ENCODE measurements at regions not wholly inside any gene's neighbourhood (a gene's known extent, or its start where the extent isn't known, plus 50 kb on each side); places are given as distances from the start of the nearest gene placed in this dataset.

GRCh38 chr9:126207256-126207655, 119.4 kb upstream of the MVB12B start:
- DNase-seq (ENCODE audit: low read depth in 6 of 9, low spot score in 9 of 9) = no peak
- no peak overlapping the region for H3K4me3 ChIP-seq (ENCODE audit: low read length in 2 of 2)
- no peaks in the 10 kb centered on the region for H3K9me3 ChIP-seq (ENCODE audit: control insufficient read depth in 2 of 2, insufficient read depth in 1 of 2, low read length in 1 of 2)
- WGBS = 96% methylated on average over 5 of the region's 5 CpGs
- no peaks in the 10 kb centered on the region for H3K4me1 ChIP-seq (ENCODE audit: control insufficient read depth in 2 of 2, insufficient read depth in 2 of 2, low read length in 2 of 2)
- no peaks in the 10 kb centered on the region for H3K36me3 ChIP-seq (ENCODE audit: control insufficient read depth in 2 of 2, insufficient read depth in 2 of 2, low read length in 1 of 2)
- H3K27me3 ChIP-seq (ENCODE audit: control insufficient read depth in 2 of 2, insufficient read depth in 1 of 2, low read length in 1 of 2) = peaks cover 0 to 11% of the 10 kb centered on the region in 2 donors
- H3K27ac ChIP-seq (ENCODE audit: low read depth in 1 of 2, low read length in 1 of 2) = no peak overlapping the region

DNA sequence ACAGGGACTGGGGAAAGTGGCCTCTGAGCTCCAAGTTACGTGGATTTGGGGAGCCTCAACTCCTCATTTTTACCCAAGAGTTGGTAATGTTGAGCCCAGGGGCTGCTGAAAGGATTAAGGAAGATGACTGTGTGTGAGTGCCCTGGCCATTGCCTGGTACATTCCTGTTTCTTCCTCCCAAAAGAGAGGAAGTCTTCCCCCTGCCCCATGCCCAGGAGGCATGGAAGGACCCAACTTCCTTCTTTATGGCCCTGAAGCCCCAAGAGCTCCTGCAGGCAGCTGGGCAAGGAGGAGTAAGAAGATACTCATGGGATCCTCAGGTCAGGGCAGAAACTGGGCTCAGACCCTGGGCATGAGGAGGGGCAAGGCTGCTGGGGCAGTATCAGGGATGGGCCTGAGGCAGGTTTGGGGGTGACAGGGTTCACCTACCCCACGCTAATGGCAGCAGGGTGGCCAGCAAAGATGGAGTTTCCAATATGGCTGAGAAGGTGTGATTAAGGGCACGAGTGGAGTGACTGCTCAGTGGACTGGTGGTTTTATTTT, 118.3 kb upstream of the MVB12B start:
- H3K4me3 ChIP-seq (ENCODE audit: low read length in 2 of 2) = no peak overlapping the region
- no peaks in the 10 kb centered on the region for H3K36me3 ChIP-seq (ENCODE audit: control insufficient read depth in 2 of 2, insufficient read depth in 2 of 2, low read length in 1 of 2)
- peaks cover 0 to 11% of the 10 kb centered on the region in 2 donors for H3K27me3 ChIP-seq (ENCODE audit: control insufficient read depth in 2 of 2, insufficient read depth in 1 of 2, low read length in 1 of 2)
- 89% methylated on average over 3 of the region's 3 CpGs for WGBS
- no peaks in the 10 kb centered on the region for H3K4me1 ChIP-seq (ENCODE audit: control insufficient read depth in 2 of 2, insufficient read depth in 2 of 2, low read length in 2 of 2)
- no peak for DNase-seq (ENCODE audit: low read depth in 6 of 9, low spot score in 9 of 9)
- no peaks in the 10 kb centered on the region for H3K9me3 ChIP-seq (ENCODE audit: control insufficient read depth in 2 of 2, insufficient read depth in 1 of 2, low read length in 1 of 2)
- H3K27ac ChIP-seq (ENCODE audit: low read depth in 1 of 2, low read length in 1 of 2) = no peak overlapping the region

- no peak for DNase-seq (ENCODE audit: low read depth in 6 of 9, low spot score in 9 of 9)
- no peaks in the 10 kb centered on the region for H3K9me3 ChIP-seq (ENCODE audit: control insufficient read depth in 2 of 2, insufficient read depth in 1 of 2, low read length in 1 of 2)
- no peak overlapping the region for H3K27ac ChIP-seq (ENCODE audit: low read depth in 1 of 2, low read length in 1 of 2)
- no peaks in the 10 kb centered on the region for H3K36me3 ChIP-seq (ENCODE audit: control insufficient read depth in 2 of 2, insufficient read depth in 2 of 2, low read length in 1 of 2)
- H3K27me3 ChIP-seq (ENCODE audit: control insufficient read depth in 2 of 2, insufficient read depth in 1 of 2, low read length in 1 of 2) = peaks cover 0 to 5% of the 10 kb centered on the region in 2 donors
- H3K4me1 ChIP-seq (ENCODE audit: control insufficient read depth in 2 of 2, insufficient read depth in 2 of 2, low read length in 2 of 2) = no peaks in the 10 kb centered on the region
- no peak overlapping the region for H3K4me3 ChIP-seq (ENCODE audit: low read length in 2 of 2)
- 93% methylated on average over 3 of the region's 3 CpGs for WGBS
Measured at GRCh38 chr9:126211441-126212074, 115.1 kb upstream of the MVB12B start.

- Histone ChIP-seq H3K4me1 (ENCODE audit: control insufficient read depth in 2 of 2, insufficient read depth in 2 of 2, low read length in 2 of 2) (no peaks in the 10 kb centered on the region), H3K9me3 (ENCODE audit: control insufficient read depth in 2 of 2, insufficient read depth in 1 of 2, low read length in 1 of 2) (peaks cover 0 to 3% of the 10 kb centered on the region in 2 donors), H3K36me3 (ENCODE audit: control insufficient read depth in 2 of 2, insufficient read depth in 2 of 2, low read length in 1 of 2) (no peaks in the 10 kb centered on the region), H3K27ac (ENCODE audit: low read depth in 1 of 2, low read length in 1 of 2) (no peak overlapping the region), H3K27me3 (ENCODE audit: control insufficient read depth in 2 of 2, insufficient read depth in 1 of 2, low read length in 1 of 2) (peaks cover 0 to 12% of the 10 kb centered on the region in 2 donors), H3K4me3 (ENCODE audit: low read length in 2 of 2) (no peak overlapping the region)
- no peak for DNase-seq (ENCODE audit: low read depth in 6 of 9, low spot score in 9 of 9)
- 95% methylated on average over 4 of the region's 4 CpGs for WGBS
Measured at GRCh38 chr9:126215486-126215885, 111.1 kb upstream of the MVB12B start.

- Histone ChIP-seq H3K27ac (ENCODE audit: low read depth in 1 of 2, low read length in 1 of 2) (no peak overlapping the region), H3K4me1 (ENCODE audit: control insufficient read depth in 2 of 2, insufficient read depth in 2 of 2, low read length in 2 of 2) (no peaks in the 10 kb centered on the region), H3K27me3 (ENCODE audit: control insufficient read depth in 2 of 2, insufficient read depth in 1 of 2, low read length in 1 of 2) (peaks cover 5 to 20% of the 10 kb centered on the region in 2 donors), H3K4me3 (ENCODE audit: low read length in 2 of 2) (no peak overlapping the region), H3K36me3 (ENCODE audit: control insufficient read depth in 2 of 2, insufficient read depth in 2 of 2, low read length in 1 of 2) (no peaks in the 10 kb centered on the region), H3K9me3 (ENCODE audit: control insufficient read depth in 2 of 2, insufficient read depth in 1 of 2, low read length in 1 of 2) (peaks cover 0 to 3% of the 10 kb centered on the region in 2 donors)
- no peak for DNase-seq (ENCODE audit: low read depth in 6 of 9, low spot score in 9 of 9)
- 43% methylated on average over 4 of the region's 4 CpGs for WGBS
Measured at GRCh38 chr9:126216826-126217225, 109.8 kb upstream of the MVB12B start.

DNA sequence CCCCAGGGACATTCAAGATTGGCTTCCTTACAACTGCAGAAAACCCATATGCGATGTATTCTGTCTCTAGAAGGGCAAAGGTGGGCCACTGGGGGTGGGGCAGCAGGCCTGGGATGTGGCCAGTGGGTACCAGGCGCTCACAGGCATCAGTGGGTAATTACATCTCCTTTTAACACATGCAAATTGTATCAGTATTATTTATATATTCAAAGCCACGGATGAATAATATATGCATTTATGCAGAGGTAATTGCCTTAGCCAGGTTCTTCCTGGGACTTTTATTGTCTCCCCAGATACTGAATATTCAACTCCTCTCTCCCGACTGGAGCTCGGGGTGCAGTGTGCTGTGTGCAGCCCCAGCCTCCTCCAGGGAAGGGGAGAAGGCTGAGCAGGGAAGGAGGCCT, 109.4 kb upstream of the MVB12B start:
- H3K36me3 ChIP-seq (ENCODE audit: control insufficient read depth in 2 of 2, insufficient read depth in 2 of 2, low read length in 1 of 2) = no peaks in the 10 kb centered on the region
- H3K4me1 ChIP-seq (ENCODE audit: control insufficient read depth in 2 of 2, insufficient read depth in 2 of 2, low read length in 2 of 2) = no peaks in the 10 kb centered on the region
- peaks cover 0 to 3% of the 10 kb centered on the region in 2 donors for H3K9me3 ChIP-seq (ENCODE audit: control insufficient read depth in 2 of 2, insufficient read depth in 1 of 2, low read length in 1 of 2)
- H3K27me3 ChIP-seq (ENCODE audit: control insufficient read depth in 2 of 2, insufficient read depth in 1 of 2, low read length in 1 of 2) = peaks cover 9 to 25% of the 10 kb centered on the region in 2 donors
- DNase-seq (ENCODE audit: low read depth in 6 of 9, low spot score in 9 of 9) = no peak
- 80% methylated on average over 5 of the region's 5 CpGs for WGBS
- no peak overlapping the region for H3K27ac ChIP-seq (ENCODE audit: low read depth in 1 of 2, low read length in 1 of 2)
- no peak overlapping the region for H3K4me3 ChIP-seq (ENCODE audit: low read length in 2 of 2)

GRCh38 chr9:126217797-126218196, 108.8 kb upstream of the MVB12B start:
- no peak overlapping the region for H3K4me3 ChIP-seq (ENCODE audit: low read length in 2 of 2)
- WGBS = 72% methylated on average over 7 of the region's 7 CpGs
- H3K4me1 ChIP-seq (ENCODE audit: control insufficient read depth in 2 of 2, insufficient read depth in 2 of 2, low read length in 2 of 2) = no peaks in the 10 kb centered on the region
- DNase-seq (ENCODE audit: low read depth in 6 of 9, low spot score in 9 of 9) = no peak
- H3K27me3 ChIP-seq (ENCODE audit: control insufficient read depth in 2 of 2, insufficient read depth in 1 of 2, low read length in 1 of 2) = peaks cover 14 to 30% of the 10 kb centered on the region in 2 donors
- peaks cover 0 to 3% of the 10 kb centered on the region in 2 donors for H3K9me3 ChIP-seq (ENCODE audit: control insufficient read depth in 2 of 2, insufficient read depth in 1 of 2, low read length in 1 of 2)
- H3K27ac ChIP-seq (ENCODE audit: low read depth in 1 of 2, low read length in 1 of 2) = no peak overlapping the region
- H3K36me3 ChIP-seq (ENCODE audit: control insufficient read depth in 2 of 2, insufficient read depth in 2 of 2, low read length in 1 of 2) = no peaks in the 10 kb centered on the region

DNA sequence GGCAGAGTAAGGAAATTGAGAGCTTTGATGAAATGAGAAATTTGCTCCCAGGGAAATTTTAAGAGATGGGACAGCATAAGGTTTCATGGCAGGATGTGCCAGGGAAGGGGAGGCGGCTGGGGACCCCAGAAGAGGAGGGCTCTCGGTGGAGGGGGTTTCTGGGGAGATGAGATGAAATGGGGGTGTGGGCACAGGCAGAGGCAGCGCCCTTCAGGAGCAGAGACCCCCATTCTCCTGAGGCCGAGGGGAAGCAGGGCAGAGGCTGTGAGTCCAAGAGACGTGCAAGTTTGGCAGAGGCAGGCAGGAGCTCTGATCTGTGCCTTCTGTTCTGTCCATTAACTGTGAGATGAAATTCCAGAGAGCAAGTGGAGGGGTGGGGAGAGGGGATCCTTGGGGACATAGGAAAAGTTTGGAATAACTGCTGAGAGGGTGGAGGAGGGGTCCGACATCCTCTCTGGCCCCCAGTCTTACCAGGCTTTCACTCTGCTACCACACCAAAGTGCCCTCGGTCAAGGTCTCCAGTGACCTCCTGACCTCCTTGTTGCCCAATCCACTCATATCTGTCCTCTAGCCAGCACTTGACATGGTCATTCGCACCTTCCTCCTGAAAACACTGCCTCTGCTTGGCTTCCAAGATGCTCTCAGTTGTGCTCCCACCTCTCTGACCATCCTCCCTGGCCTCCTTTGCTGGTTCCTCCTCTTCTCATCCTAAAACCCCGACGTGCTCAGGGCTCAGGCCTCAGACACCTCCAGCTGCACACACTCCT, 108.1 kb upstream of the MVB12B start:
- Histone ChIP-seq H3K4me3 (ENCODE audit: low read length in 2 of 2) (no peak overlapping the region), H3K4me1 (ENCODE audit: control insufficient read depth in 2 of 2, insufficient read depth in 2 of 2, low read length in 2 of 2) (no peaks in the 10 kb centered on the region), H3K27ac (ENCODE audit: low read depth in 1 of 2, low read length in 1 of 2) (no peak overlapping the region), H3K27me3 (ENCODE audit: control insufficient read depth in 2 of 2, insufficient read depth in 1 of 2, low read length in 1 of 2) (peaks cover 17 to 37% of the 10 kb centered on the region in 2 donors), H3K36me3 (ENCODE audit: control insufficient read depth in 2 of 2, insufficient read depth in 2 of 2, low read length in 1 of 2) (no peaks in the 10 kb centered on the region), H3K9me3 (ENCODE audit: control insufficient read depth in 2 of 2, insufficient read depth in 1 of 2, low read length in 1 of 2) (peaks cover 0 to 3% of the 10 kb centered on the region in 2 donors)
- WGBS = 96% methylated on average over 10 of the region's 10 CpGs
- no peak for DNase-seq (ENCODE audit: low read depth in 6 of 9, low spot score in 9 of 9)

DNA sequence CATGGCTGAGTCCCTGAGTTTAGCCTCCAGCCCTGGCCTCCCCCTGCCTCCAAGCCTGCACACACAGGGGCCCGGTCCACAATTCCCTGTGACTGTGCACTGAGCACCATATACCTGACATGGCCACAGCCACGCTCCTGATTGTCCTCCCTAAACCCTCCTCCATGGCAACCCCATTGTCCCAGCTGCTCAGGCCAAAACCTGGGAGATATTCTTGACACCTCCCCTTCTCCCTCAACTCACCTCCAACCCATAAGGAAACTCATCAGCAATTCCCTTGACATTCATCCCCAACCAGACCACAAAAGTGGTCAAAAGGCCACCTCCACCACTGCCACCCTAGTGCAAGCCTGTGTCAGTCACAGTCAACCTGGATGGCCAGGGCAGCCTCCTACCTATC, 107.5 kb upstream of the MVB12B start:
- Histone ChIP-seq H3K4me3 (ENCODE audit: low read length in 2 of 2) (no peak overlapping the region), H3K4me1 (ENCODE audit: control insufficient read depth in 2 of 2, insufficient read depth in 2 of 2, low read length in 2 of 2) (no peaks in the 10 kb centered on the region), H3K27ac (ENCODE audit: low read depth in 1 of 2, low read length in 1 of 2) (no peak overlapping the region), H3K9me3 (ENCODE audit: control insufficient read depth in 2 of 2, insufficient read depth in 1 of 2, low read length in 1 of 2) (peaks cover 0 to 3% of the 10 kb centered on the region in 2 donors), H3K27me3 (ENCODE audit: control insufficient read depth in 2 of 2, insufficient read depth in 1 of 2, low read length in 1 of 2) (peaks cover 17 to 44% of the 10 kb centered on the region in 2 donors), H3K36me3 (ENCODE audit: control insufficient read depth in 2 of 2, insufficient read depth in 2 of 2, low read length in 1 of 2) (no peaks in the 10 kb centered on the region)
- 96% methylated on average over 2 of the region's 2 CpGs for WGBS
- DNase-seq (ENCODE audit: low read depth in 6 of 9, low spot score in 9 of 9) = no peak
